Ecto neural progenitor cell (in vitro differentiated cells): ENCODE measurements at regions not wholly inside any gene's neighbourhood (a gene's known extent, or its start where the extent isn't known, plus 50 kb on each side); places are given as distances from the start of the nearest gene placed in this dataset.
"Not testable (repeated sequence)": the region's sequence is repeated elsewhere in the genome, so short reads cannot be mapped to it uniquely, and the experiment has no call there.

Experiments
- DNase-seq: peaks from one replicate; pipeline ENCODE4 v3.0.0-alpha.2; 2018; ENCODE audit warnings: low spot score

GRCh38 chr3:522888-523287, 326.3 kb downstream of the CHL1 start:
- no peak for DNase-seq

- no peak for DNase-seq
Measured at GRCh38 chr3:525415-525814, 328.9 kb downstream of the CHL1 start.

GRCh38 chr3:535566-536416, 339.2 kb downstream of the CHL1 start:
- DNase-seq = peak; percentile 70

GRCh38 chr3:536417-536813, 339.9 kb downstream of the CHL1 start:
- no peak for DNase-seq

GRCh38 chr3:541062-541801, 344.7 kb downstream of the CHL1 start:
- no peak for DNase-seq

GRCh38 chr3:542021-542420, 345.5 kb downstream of the CHL1 start:
- DNase-seq = no peak

- DNase-seq = no peak
Measured at GRCh38 chr3:549636-550035, 353.1 kb downstream of the CHL1 start.

GRCh38 chr3:550471-550870, 353.9 kb downstream of the CHL1 start:
- no peak for DNase-seq

GRCh38 chr3:557972-558371, 361.4 kb downstream of the CHL1 start:
- no peak for DNase-seq

- no peak for DNase-seq
Measured at GRCh38 chr3:567488-568185, 371.1 kb downstream of the CHL1 start.

GRCh38 chr3:579529-579928, 383.0 kb downstream of the CHL1 start:
- DNase-seq = not testable (repeated sequence)

- not testable (repeated sequence) for DNase-seq
Measured at GRCh38 chr3:589066-589465, 392.5 kb downstream of the CHL1 start.

- DNase-seq = not testable (repeated sequence)
Measured at GRCh38 chr3:597304-597703, 400.7 kb downstream of the CHL1 start.

GRCh38 chr3:597746-598145, 401.2 kb downstream of the CHL1 start:
- not testable (repeated sequence) for DNase-seq

- not testable (repeated sequence) for DNase-seq
Measured at GRCh38 chr3:607480-607879, 410.9 kb downstream of the CHL1 start.

- DNase-seq = no peak
Measured at GRCh38 chr3:621714-622113, 425.2 kb downstream of the CHL1 start.

GRCh38 chr3:622314-622713, 425.8 kb downstream of the CHL1 start:
- DNase-seq = no peak

- DNase-seq = no peak
Measured at GRCh38 chr3:623914-624545, 427.5 kb downstream of the CHL1 start.

GRCh38 chr3:632571-633170, 436.1 kb downstream of the CHL1 start:
- DNase-seq = peak; percentile 77

- DNase-seq = no peak
Measured at GRCh38 chr3:634511-634910, 437.9 kb downstream of the CHL1 start.

- DNase-seq = no peak
Measured at GRCh38 chr3:635393-635792, 438.8 kb downstream of the CHL1 start.

GRCh38 chr3:643376-643775, 446.8 kb downstream of the CHL1 start:
- no peak for DNase-seq
